IMR-90 (cell line): ENCODE measurements at regions not wholly inside any gene's neighbourhood (a gene's known extent, or its start where the extent isn't known, plus 50 kb on each side); places are given as distances from the start of the nearest gene placed in this dataset.

Experiments used
- ATAC-seq: fragments of 200-7000 bp; cut with Tn5 transposase; 2 replicates; pipeline ENCODE4 v1.9.1; 2020; ENCODE audit warnings: low read depth, mild to moderate bottlenecking, moderate library complexity
- BruUV-seq: library from RNA; stranded (reverse); fragments of 400-500 nt; replicated peaks from 2 replicates; lab custom pipeline; 2021; lab: Mats Ljungman, UMichigan
- CTCF ChIA-PET: fragments of 300-600 bp; formaldehyde crosslinking; extraction: SDS; loops from one replicate; lab custom pipeline; 2021; ENCODE audit warnings: antibody characterized with exemption; lab: Yijun Ruan, JAX
- POLR2A ChIA-PET: fragments of 300-600 bp; sonication (Branson Sonifier 250); formaldehyde crosslinking; loops from one replicate; lab custom pipeline; 2022; ENCODE audit warnings: antibody characterized with exemption; ENCODE audit not compliant: unreplicated experiment; lab: Charles Lee
- DNase-seq: peaks from one replicate; pipeline ENCODE4 v3.0.0; 2013
- H2AFZ ChIP-seq: replicated peaks from 2 replicates; pipeline ENCODE3; 2013; ENCODE audit warnings: low read length, mild to moderate bottlenecking; ENCODE audit not compliant: poor library complexity
- H2AK5ac ChIP-seq: 2 replicates; pipeline ENCODE4 v1.6.1; 2013; ENCODE audit warnings: low read depth, low read length, inconsistent platforms
- H2AK9ac ChIP-seq: replicated peaks from 2 replicates; pipeline ENCODE3; 2013; ENCODE audit warnings: mild to moderate bottlenecking, low read depth, low read length, moderate library complexity; ENCODE audit not compliant: poor library complexity
- H2BK120ac ChIP-seq: 2 replicates; pipeline ENCODE4 v1.6.1; 2013; ENCODE audit warnings: low read depth, low read length, inconsistent platforms
- H2BK15ac ChIP-seq: 3 replicates; pipeline ENCODE4 v1.6.1; 2013; ENCODE audit warnings: low read depth, low read length, inconsistent platforms
- H2BK20ac ChIP-seq: 2 replicates; pipeline ENCODE4 v1.6.1; 2013; ENCODE audit warnings: low read depth, mild to moderate bottlenecking, inconsistent platforms, low read length, moderate library complexity
- H2BK5ac ChIP-seq: 2 replicates; pipeline ENCODE4 v1.6.1; 2013; ENCODE audit warnings: mild to moderate bottlenecking, low read depth, low read length, inconsistent platforms; ENCODE audit not compliant: poor library complexity, severe bottlenecking
- H3K14ac ChIP-seq: replicated peaks from 2 replicates; pipeline ENCODE4 v1.6.1; 2013; ENCODE audit warnings: low read depth, low read length, inconsistent platforms
- H3K18ac ChIP-seq: 2 replicates; pipeline ENCODE4 v1.6.1; 2013; ENCODE audit warnings: low read depth, low read length, control low read depth
- H3K23ac ChIP-seq: 2 replicates; pipeline ENCODE4 v1.6.1; 2013; ENCODE audit warnings: low read depth, low read length, inconsistent platforms
- H3K27ac ChIP-seq: 2 replicates; pipeline ENCODE4 v1.5.1; 2013; ENCODE audit warnings: mild to moderate bottlenecking, control low read depth, low read length; ENCODE audit not compliant: insufficient read depth
- H3K27me3 ChIP-seq: 2 replicates; pipeline ENCODE4 v1.6.1; 2013; ENCODE audit warnings: low read length; ENCODE audit not compliant: control insufficient read depth, insufficient read depth
- H3K36me3 ChIP-seq: 2 replicates; pipeline ENCODE4 v1.6.1; 2013; ENCODE audit warnings: low read length, mixed read lengths; ENCODE audit not compliant: control insufficient read depth, insufficient read depth
- H3K4ac ChIP-seq: 2 replicates; pipeline ENCODE4 v1.6.1; 2013; ENCODE audit warnings: low read depth, low read length, inconsistent platforms
- H3K4me1 ChIP-seq: 2 replicates; pipeline ENCODE4 v1.6.1; 2013; ENCODE audit warnings: low read length, mixed read lengths; ENCODE audit not compliant: control insufficient read depth, insufficient read depth
- H3K4me2 ChIP-seq: 2 replicates; pipeline ENCODE4 v1.6.1; 2013; ENCODE audit warnings: low read depth, mild to moderate bottlenecking, control low read depth, low read length, moderate library complexity
- H3K4me3 ChIP-seq: 2 replicates; pipeline ENCODE4 v1.5.1; 2013; ENCODE audit warnings: low read depth, mild to moderate bottlenecking, control low read depth, low read length, moderate library complexity; ENCODE audit not compliant: insufficient read depth
- H3K56ac ChIP-seq: 2 replicates; pipeline ENCODE4 v1.6.1; 2013; ENCODE audit warnings: low read length, inconsistent platforms; ENCODE audit not compliant: insufficient read depth; ENCODE audit errors: extremely low read depth
- H3K79me1 ChIP-seq, 2 experiments: 2 replicates each; pipeline ENCODE4 v1.6.1; 2013; ENCODE audit warnings: low read length in 2 of 2, inconsistent platforms in 1 of 2, low read depth in 1 of 2
- H3K9ac ChIP-seq: 2 replicates; pipeline ENCODE4 v1.6.1; 2013; ENCODE audit warnings: low read depth, low read length, control low read depth
- H3K9me1 ChIP-seq: 2 replicates; pipeline ENCODE4 v1.6.1; 2013; ENCODE audit warnings: low read length, inconsistent platforms; ENCODE audit not compliant: insufficient read depth
- H3K9me3 ChIP-seq: 2 replicates; pipeline ENCODE4 v1.6.1; 2013; ENCODE audit warnings: low read length; ENCODE audit not compliant: control insufficient read depth, insufficient read depth
- H4K20me1 ChIP-seq: 2 replicates; pipeline ENCODE4 v1.6.1; 2013; ENCODE audit warnings: low read length, inconsistent platforms; ENCODE audit not compliant: insufficient read depth
- H4K5ac ChIP-seq: 2 replicates; pipeline ENCODE4 v1.6.1; 2013; ENCODE audit warnings: mild to moderate bottlenecking, low read depth, low read length, control low read depth
- H4K8ac ChIP-seq, 2 experiments: 2 replicates each; pipeline ENCODE4 v1.6.1; 2013; ENCODE audit warnings: low read depth in 2 of 2, low read length in 2 of 2, control low read depth in 1 of 2, inconsistent platforms in 1 of 2
- H4K91ac ChIP-seq: 2 replicates; pipeline ENCODE4 v1.6.1; 2013; ENCODE audit warnings: low read depth, low read length, inconsistent platforms; ENCODE audit not compliant: insufficient read depth
- BHLHE40 ChIP-seq: fragments of 150-350 bp; IDR thresholded peaks from 2 replicates; pipeline ENCODE4 v1.6.1; 2016; ENCODE audit warnings: mild to moderate bottlenecking, low read depth, low read length
- CTCF ChIP-seq: conservative IDR thresholded peaks from 2 replicates; pipeline ENCODE4 v1.5.1; 2012; ENCODE audit warnings: mild to moderate bottlenecking, low read depth, low read length, improper control_type of control experiment
- NFE2L2 ChIP-seq: fragments of 150-350 bp; IDR thresholded peaks from 2 replicates; pipeline ENCODE4 v1.6.1; 2016; ENCODE audit warnings: low read depth, mild to moderate bottlenecking, low read length
- RAD21 ChIP-seq: IDR thresholded peaks from 2 replicates; pipeline ENCODE4 v1.6.1; 2012; ENCODE audit warnings: low read length, improper control_type of control experiment
- RFX5 ChIP-seq: IDR thresholded peaks from 2 replicates; pipeline ENCODE4 v1.8.0; 2012; ENCODE audit warnings: low read depth, mild to moderate bottlenecking, low read length, moderate library complexity
- WGBS, 2 experiments: methylation state at CpG; one replicate each; pipeline versions ENCODE4 v1.1.5 to v1.1.7; 2013; ENCODE audit warnings: missing lambda C conversion rate in 2 of 2; ENCODE audit not compliant: insufficient read length in 1 of 2; ENCODE audit errors: extremely low coverage in 2 of 2; 5-methylcytosine and 5-hydroxymethylcytosine counted together
- dilution Hi-C: fragments of 300-500 bp; cut with HindIII; formaldehyde crosslinking; loops from one replicate; pipeline ENCODE4 v1.14.3; 2018; ENCODE audit warnings: low sequenced_read_pairs; ENCODE audit not compliant: unreplicated experiment
- in situ Hi-C: fragments of 300-500 bp; cut with MboI; formaldehyde crosslinking; loops from 3 replicates; pipeline ENCODE4 v1.14.3; 2019; ENCODE audit warnings: low sequenced_read_pairs, inconsistent platforms, mixed read lengths
- intact Hi-C: fragments of 100-400 bp; cut with micrococcal nuclease; formaldehyde crosslinking; loops from 2 replicates; pipeline ENCODE4 v1.10.0; 2022

GRCh38 chr4:14165222-14165920 is 537.8 kb upstream of the BOD1L1 start:
- Histone ChIP-seq H4K91ac (no peak overlapping the region), H2AK9ac (no peak overlapping the region), H2AFZ (no peak overlapping the region), H2BK120ac (no peak overlapping the region), H3K18ac (no peak overlapping the region), H2BK5ac (no peak overlapping the region), H3K9me1 (no peaks in the 10 kb centered on the region), H3K23ac (no peak overlapping the region), H2BK15ac (no peak overlapping the region), H4K5ac (no peak overlapping the region), H3K9me3 (no peaks in the 10 kb centered on the region), H3K4me2 (no peak overlapping the region), H2AK5ac (no peak overlapping the region), H2BK20ac (no peak overlapping the region), H3K56ac (no peak overlapping the region), H3K9ac (no peak overlapping the region), H3K79me1 (no peaks in the 10 kb centered on the region), H3K36me3 (no peaks in the 10 kb centered on the region), H3K4ac (no peak overlapping the region), H4K20me1 (no peaks in the 10 kb centered on the region), H3K4me3 (no peak overlapping the region), H4K8ac (no peak overlapping the region), H3K27me3 (no peaks in the 10 kb centered on the region), H3K27ac (no peak overlapping the region), H3K14ac (no peak overlapping the region), H3K4me1 (peaks cover 6% of the 10 kb centered on the region; the same call in 1 of the 2 replicates)
- ChIA-PET CTCF (no interaction called here), POLR2A (no interaction called here)
- intact Hi-C loops (loop anchor here (5.0 kb wide), 1 partner anchor 248 kb away; no protein-coding TSS in a partner anchor), in situ Hi-C loops (no loop called here), dilution Hi-C loops (no loop called here)
- 67% methylated on average over 1 of the region's 3 CpGs; no CpG with 5 or more reads in 1 of the 2 experiments for WGBS, 2 experiments
- TF ChIP-seq NFE2L2 (no peak), RFX5 (no peak), CTCF (no peak), RAD21 (no peak), BHLHE40 (no peak)
- DNase-seq = no peak
- BruUV-seq = no TSS peak
- no peak for ATAC-seq
